H9 (cell line): ENCODE measurements at regions not wholly inside any gene's neighbourhood (a gene's known extent, or its start where the extent isn't known, plus 50 kb on each side); places are given as distances from the start of the nearest gene placed in this dataset.

Experiments used
- DNase-seq: peaks from one replicate; pipeline ENCODE4 v3.0.0-alpha.2; 2017
- H2AFZ ChIP-seq: one replicate; pipeline ENCODE4 v1.6.1; 2013; ENCODE audit warnings: mild to moderate bottlenecking, low read length, control low read depth, moderate library complexity
- H2AK5ac ChIP-seq: 2 replicates; pipeline ENCODE4 v1.6.1; 2013; ENCODE audit warnings: low read length, control low read depth, mixed read lengths; ENCODE audit not compliant: insufficient read length
- H2BK120ac ChIP-seq: one replicate; pipeline ENCODE4 v1.6.1; 2013; ENCODE audit warnings: low read depth, mild to moderate bottlenecking, low read length, control low read depth, inconsistent platforms; ENCODE audit not compliant: poor library complexity, severe bottlenecking
- H2BK12ac ChIP-seq: 2 replicates; pipeline ENCODE4 v1.6.1; 2013; ENCODE audit warnings: low read length, control low read depth, mixed read lengths, low read depth; ENCODE audit not compliant: insufficient read length
- H2BK15ac ChIP-seq: 2 replicates; pipeline ENCODE4 v1.6.1; 2013; ENCODE audit warnings: low read depth, low read length, control low read depth
- H2BK20ac ChIP-seq: one replicate; pipeline ENCODE4 v1.6.1; 2013; ENCODE audit warnings: low read depth, mild to moderate bottlenecking, low read length, control low read depth, inconsistent platforms; ENCODE audit not compliant: poor library complexity, severe bottlenecking
- H2BK5ac ChIP-seq: 2 replicates; pipeline ENCODE4 v1.6.1; 2013; ENCODE audit warnings: low read length, control low read depth, mixed read lengths; ENCODE audit not compliant: insufficient read length
- H3K14ac ChIP-seq: 2 replicates; pipeline ENCODE4 v1.6.1; 2013; ENCODE audit warnings: low read length, control low read depth; ENCODE audit not compliant: insufficient read depth
- H3K18ac ChIP-seq: 2 replicates; pipeline ENCODE4 v1.6.1; 2013; ENCODE audit warnings: low read depth, mild to moderate bottlenecking, mixed read lengths, low read length, control low read depth; ENCODE audit not compliant: insufficient read length
- H3K23ac ChIP-seq: 2 replicates; pipeline ENCODE4 v1.6.1; 2013; ENCODE audit warnings: low read length, control low read depth, mixed read lengths, low read depth; ENCODE audit not compliant: insufficient read length
- H3K23me2 ChIP-seq: 2 replicates; pipeline ENCODE4 v1.6.1; 2013; ENCODE audit warnings: low read depth, mild to moderate bottlenecking, mixed read lengths, low read length, control low read depth; ENCODE audit not compliant: insufficient read length, poor library complexity, severe bottlenecking
- H3K27ac ChIP-seq: 2 replicates; pipeline ENCODE4 v1.5.1; 2013; ENCODE audit warnings: low read length, control low read depth, mixed read lengths, low read depth; ENCODE audit not compliant: insufficient read length
- H3K27me3 ChIP-seq: 2 replicates; pipeline ENCODE4 v1.6.1; 2013; ENCODE audit warnings: low read length, control low read depth, inconsistent platforms; ENCODE audit not compliant: insufficient read depth
- H3K4ac ChIP-seq: 2 replicates; pipeline ENCODE4 v1.6.1; 2013; ENCODE audit warnings: low read depth, mild to moderate bottlenecking, control low read depth, inconsistent platforms, low read length, moderate library complexity
- H3K4me1 ChIP-seq: 2 replicates; pipeline ENCODE4 v1.6.1; 2013; ENCODE audit warnings: low read length, control low read depth, inconsistent platforms; ENCODE audit not compliant: insufficient read depth
- H3K4me2 ChIP-seq: 2 replicates; pipeline ENCODE4 v1.6.1; 2013; ENCODE audit warnings: low read length, control low read depth, mixed read lengths; ENCODE audit not compliant: insufficient read length, insufficient read depth
- H3K56ac ChIP-seq: 2 replicates; pipeline ENCODE4 v1.6.1; 2013; ENCODE audit warnings: low read depth, mild to moderate bottlenecking, mixed read lengths, low read length, control low read depth; ENCODE audit not compliant: insufficient read length
- H3K79me1 ChIP-seq: 2 replicates; pipeline ENCODE4 v1.6.1; 2013; ENCODE audit warnings: low read depth, mild to moderate bottlenecking, moderate library complexity, low read length, control low read depth, inconsistent platforms; ENCODE audit not compliant: insufficient read depth, poor library complexity, severe bottlenecking
- H3K79me2 ChIP-seq: 2 replicates; pipeline ENCODE4 v1.6.1; 2013; ENCODE audit warnings: low read length, control low read depth, inconsistent platforms; ENCODE audit not compliant: insufficient read depth
- H3K9ac ChIP-seq: 2 replicates; pipeline ENCODE4 v1.6.1; 2013; ENCODE audit warnings: low read length, control low read depth, mixed read lengths; ENCODE audit not compliant: insufficient read length; ENCODE audit errors: extremely low read depth
- H3K9me3 ChIP-seq: one replicate; pipeline ENCODE4 v1.6.1; 2013; ENCODE audit warnings: low read depth, low read length, inconsistent platforms; ENCODE audit not compliant: control insufficient read depth
- H3T11ph ChIP-seq: one replicate; pipeline ENCODE4 v1.6.1; 2013; ENCODE audit warnings: mild to moderate bottlenecking, low read length, control low read depth, inconsistent platforms
- H4K20me1 ChIP-seq: one replicate; pipeline ENCODE4 v1.6.1; 2013; ENCODE audit not compliant: control insufficient read depth, insufficient read length, insufficient read depth
- H4K5ac ChIP-seq: 2 replicates; pipeline ENCODE4 v1.6.1; 2013; ENCODE audit warnings: low read depth, mild to moderate bottlenecking, mixed read lengths, low read length, control low read depth; ENCODE audit not compliant: insufficient read length
- H4K8ac ChIP-seq: replicated peaks from 2 replicates; pipeline ENCODE4 v1.6.1; 2013; ENCODE audit warnings: low read length, control low read depth, mixed read lengths, low read depth; ENCODE audit not compliant: insufficient read length
- H4K91ac ChIP-seq: 2 replicates; pipeline ENCODE4 v1.6.1; 2013; ENCODE audit warnings: low read depth, mild to moderate bottlenecking, moderate library complexity, mixed read lengths, low read length, control low read depth; ENCODE audit not compliant: insufficient read length
- H3K27ac Mint-ChIP-seq, 3 experiments: 2 replicates in 2 of 3; 3 replicates in 1 of 3; pipeline ENCODE4 v1.8.0; 2020 to 2021; ENCODE audit warnings: mixed read lengths in 3 of 3, mild to moderate bottlenecking in 1 of 3, moderate library complexity in 1 of 3
- H3K27me3 Mint-ChIP-seq: 2 replicates; pipeline ENCODE4 v1.8.0; 2021; ENCODE audit warnings: low read depth, mild to moderate bottlenecking, moderate library complexity, mixed read lengths
- H3K36me3 Mint-ChIP-seq, 3 experiments: 2 replicates in 2 of 3; 3 replicates in 1 of 3; pipeline ENCODE4 v1.8.0; 2020 to 2021; ENCODE audit warnings: low read depth in 3 of 3, mixed read lengths in 3 of 3; ENCODE audit not compliant: insufficient read depth in 1 of 3
- H3K4me1 Mint-ChIP-seq, 2 experiments: 2 replicates each; pipeline ENCODE4 v1.8.0; 2020; ENCODE audit warnings: mixed read lengths in 2 of 2
- H3K4me3 Mint-ChIP-seq, 2 experiments: 2 replicates in 1 of 2; 3 replicates in 1 of 2; pipeline ENCODE4 v1.8.0; 2020 to 2021; ENCODE audit warnings: mild to moderate bottlenecking in 2 of 2, mixed read lengths in 2 of 2, moderate library complexity in 1 of 2
- H3K9me3 Mint-ChIP-seq, 2 experiments: 2 replicates in 1 of 2; 3 replicates in 1 of 2; pipeline ENCODE4 v1.8.0; 2020; ENCODE audit warnings: mild to moderate bottlenecking in 2 of 2, mixed read lengths in 2 of 2, moderate library complexity in 1 of 2
- CTCF ChIP-seq: fragments of 200-600 bp; sonication (generic); conservative IDR thresholded peaks from 3 replicates; pipeline ENCODE4 v1.8.0; 2021; ENCODE audit warnings: antibody characterized with exemption, mild to moderate bottlenecking
- WGBS: extraction: QIAGEN DNeasy Blood & Tissue Kit; methylation state at CpG from one replicate; pipeline ENCODE4 v1.1.7; 2013; ENCODE audit warnings: missing lambda C conversion rate, low lambda C conversion rate, mixed read lengths; ENCODE audit not compliant: insufficient read length; ENCODE audit errors: extremely low coverage; 5-methylcytosine and 5-hydroxymethylcytosine counted together

DNA sequence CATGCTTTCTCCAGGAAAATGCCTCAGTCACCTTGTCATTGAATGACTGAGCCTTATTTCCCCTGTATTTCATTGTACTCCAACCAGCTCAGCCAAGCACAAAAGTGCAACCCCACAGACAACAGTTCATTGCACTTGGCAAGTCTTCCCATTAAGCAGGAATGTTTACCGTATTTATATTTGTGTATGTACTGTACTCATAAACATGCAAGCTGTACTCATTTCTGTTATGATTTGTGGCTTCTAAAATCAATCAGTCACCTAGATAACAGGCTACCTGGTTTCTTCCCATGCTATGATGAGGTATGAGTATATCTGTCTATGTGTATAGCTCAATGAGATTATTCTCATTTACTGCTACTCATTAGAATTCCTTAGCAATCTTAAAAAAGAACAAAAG is 505.5 kb upstream of the FAM98A start:
- no peak overlapping the region for H2AFZ ChIP-seq
- H3K4me1 Mint-ChIP-seq = peaks cover 8 to 14% of the 10 kb centered on the region in 2 experiments; a peak in 3 of 4 replicates
- no peak overlapping the region for H2BK15ac ChIP-seq
- no peaks in the 10 kb centered on the region for H3K27me3 Mint-ChIP-seq
- WGBS = no CpG with 5 or more reads among the region's 1 CpG
- H3K14ac ChIP-seq = no peak overlapping the region
- no peak overlapping the region for H3K9ac ChIP-seq
- no peaks in the 10 kb centered on the region for H3K9me3 ChIP-seq
- no peaks in the 10 kb centered on the region for H4K20me1 ChIP-seq
- H3K4me1 ChIP-seq = no peaks in the 10 kb centered on the region; the same call in 1 of the 2 replicates
- H2BK12ac ChIP-seq = no peak overlapping the region
- H3K79me2 ChIP-seq = no peaks in the 10 kb centered on the region
- H3K27ac ChIP-seq = no peak overlapping the region
- H4K5ac ChIP-seq = no peak overlapping the region
- no peak for TF ChIP-seq CTCF
- no peak overlapping the region for H4K8ac ChIP-seq
- H3K27ac Mint-ChIP-seq = no peak overlapping the region
- no peak overlapping the region for H3K4ac ChIP-seq
- no peak overlapping the region for H3K23ac ChIP-seq
- H3K79me1 ChIP-seq = no peaks in the 10 kb centered on the region
- H3K9me3 Mint-ChIP-seq = no peaks in the 10 kb centered on the region; a peak in 1 of 5 replicates
- no peaks in the 10 kb centered on the region for H3K36me3 Mint-ChIP-seq
- H4K91ac ChIP-seq = no peak overlapping the region
- no peak overlapping the region for H3K4me3 Mint-ChIP-seq
- H2BK120ac ChIP-seq = no peak overlapping the region
- H3K4me2 ChIP-seq = no peak overlapping the region
- no peak overlapping the region for H3T11ph ChIP-seq
- no peak overlapping the region for H3K18ac ChIP-seq
- no peak overlapping the region for H2AK5ac ChIP-seq
- no peaks in the 10 kb centered on the region for H3K23me2 ChIP-seq
- no peaks in the 10 kb centered on the region for H3K27me3 ChIP-seq
- H3K56ac ChIP-seq = no peak overlapping the region
- DNase-seq = no peak
- no peak overlapping the region for H2BK5ac ChIP-seq
- H2BK20ac ChIP-seq = no peak overlapping the region
